PC-3 (cell line): ENCODE measurements at regions not wholly inside any gene's neighbourhood (a gene's known extent, or its start where the extent isn't known, plus 50 kb on each side); places are given as distances from the start of the nearest gene placed in this dataset.

Experiments
- EZH2 ChIP-seq: fragments of 300-600 bp; sonication (generic); IDR thresholded peaks from one replicate; pipeline ENCODE4 v1.6.1; 2017; ENCODE audit warnings: antibody characterized with exemption, mild to moderate bottlenecking, low read length; ENCODE audit not compliant: unreplicated experiment
- EZH2phosphoT487 ChIP-seq: fragments of 300-600 bp; sonication (generic); IDR thresholded peaks from 2 replicates; pipeline ENCODE4 v1.6.1; 2018; ENCODE audit warnings: mild to moderate bottlenecking, antibody characterized with exemption, low read length, borderline replicate concordance
- TF ChIP-seq, protein P1 (sequence below): fragments of 300-600 bp; sonication (generic); conservative IDR thresholded peaks from 2 replicates; pipeline ENCODE4 v1.5.1; 2017; ENCODE audit warnings: antibody characterized with exemption, low read depth, mild to moderate bottlenecking, low read length

GRCh38 chr13:100957741-100958140, 283.1 kb upstream of the TMTC4 start:
- TF ChIP-seq, protein P1, sequence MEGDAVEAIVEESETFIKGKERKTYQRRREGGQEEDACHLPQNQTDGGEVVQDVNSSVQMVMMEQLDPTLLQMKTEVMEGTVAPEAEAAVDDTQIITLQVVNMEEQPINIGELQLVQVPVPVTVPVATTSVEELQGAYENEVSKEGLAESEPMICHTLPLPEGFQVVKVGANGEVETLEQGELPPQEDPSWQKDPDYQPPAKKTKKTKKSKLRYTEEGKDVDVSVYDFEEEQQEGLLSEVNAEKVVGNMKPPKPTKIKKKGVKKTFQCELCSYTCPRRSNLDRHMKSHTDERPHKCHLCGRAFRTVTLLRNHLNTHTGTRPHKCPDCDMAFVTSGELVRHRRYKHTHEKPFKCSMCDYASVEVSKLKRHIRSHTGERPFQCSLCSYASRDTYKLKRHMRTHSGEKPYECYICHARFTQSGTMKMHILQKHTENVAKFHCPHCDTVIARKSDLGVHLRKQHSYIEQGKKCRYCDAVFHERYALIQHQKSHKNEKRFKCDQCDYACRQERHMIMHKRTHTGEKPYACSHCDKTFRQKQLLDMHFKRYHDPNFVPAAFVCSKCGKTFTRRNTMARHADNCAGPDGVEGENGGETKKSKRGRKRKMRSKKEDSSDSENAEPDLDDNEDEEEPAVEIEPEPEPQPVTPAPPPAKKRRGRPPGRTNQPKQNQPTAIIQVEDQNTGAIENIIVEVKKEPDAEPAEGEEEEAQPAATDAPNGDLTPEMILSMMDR, result no peak
- TF ChIP-seq EZH2 (no peak), EZH2phosphoT487 (no peak)
